MM.1S (cell line): ENCODE measurements at regions not wholly inside any gene's neighbourhood (a gene's known extent, or its start where the extent isn't known, plus 50 kb on each side); places are given as distances from the start of the nearest gene placed in this dataset.

Experiments used
- DNase-seq: peaks from one replicate; pipeline ENCODE4 v3.0.0-alpha.2; 2015
- H2AFZ ChIP-seq: fragments of 300-600 bp; sonication (generic); 2 replicates; pipeline ENCODE4 v1.6.0; 2016; ENCODE audit warnings: antibody characterized with exemption, low read length
- H3F3A ChIP-seq: fragments of 300-600 bp; sonication (generic); 2 replicates; pipeline ENCODE4 v1.6.1; 2016; ENCODE audit warnings: mild to moderate bottlenecking, antibody characterized with exemption, low read length, moderate library complexity, mixed read lengths; ENCODE audit not compliant: insufficient read depth
- H3K27ac ChIP-seq: fragments of 300-600 bp; sonication (generic); 2 replicates; pipeline ENCODE4 v1.5.1; 2016; ENCODE audit warnings: mild to moderate bottlenecking, low read length
- H3K27me3 ChIP-seq: fragments of 300-600 bp; sonication (generic); replicated peaks from 2 replicates; pipeline ENCODE4 v1.6.0; 2016; ENCODE audit warnings: low read length; ENCODE audit not compliant: insufficient read depth
- H3K36me3 ChIP-seq: fragments of 300-600 bp; sonication (generic); replicated peaks from 2 replicates; pipeline ENCODE4 v1.6.1; 2016; ENCODE audit warnings: mild to moderate bottlenecking, low read length, mixed read lengths; ENCODE audit not compliant: insufficient read depth
- H3K4me1 ChIP-seq: fragments of 300-600 bp; sonication (generic); 2 replicates; pipeline ENCODE4 v1.6.1; 2016; ENCODE audit warnings: low read length, mixed read lengths
- H3K4me2 ChIP-seq: fragments of 300-600 bp; sonication (generic); 2 replicates; pipeline ENCODE4 v1.6.0; 2016; ENCODE audit warnings: low read depth, low read length
- H3K4me3 ChIP-seq: fragments of 300-600 bp; sonication (generic); 2 replicates; pipeline ENCODE4 v1.5.1; 2016; ENCODE audit warnings: low read length, mixed read lengths
- H3K79me2 ChIP-seq: fragments of 300-600 bp; sonication (generic); 2 replicates; pipeline ENCODE4 v1.6.1; 2016; ENCODE audit warnings: mixed run types, low read length, mixed read lengths
- H3K9ac ChIP-seq: fragments of 300-600 bp; sonication (generic); 2 replicates; pipeline ENCODE4 v1.6.1; 2016; ENCODE audit warnings: low read length, mixed read lengths
- H3K9me2 ChIP-seq: fragments of 300-600 bp; sonication (generic); replicated peaks from 2 replicates; pipeline ENCODE4 v1.6.1; 2016; ENCODE audit warnings: mild to moderate bottlenecking, low read length, mixed read lengths; ENCODE audit not compliant: insufficient read depth
- H3K9me3 ChIP-seq: fragments of 300-600 bp; sonication (generic); replicated peaks from 2 replicates; pipeline ENCODE4 v1.6.1; 2016; ENCODE audit warnings: mild to moderate bottlenecking, low read length, mixed read lengths; ENCODE audit not compliant: insufficient read depth
- H4K20me1 ChIP-seq: fragments of 300-600 bp; sonication (generic); 2 replicates; pipeline ENCODE4 v1.6.1; 2016; ENCODE audit warnings: mild to moderate bottlenecking, low read length, moderate library complexity, mixed read lengths; ENCODE audit not compliant: insufficient read depth
- EZH2 ChIP-seq: fragments of 300-600 bp; sonication (generic); optimal IDR thresholded peaks from 2 replicates; pipeline ENCODE3; 2017; ENCODE audit warnings: low read depth, mild to moderate bottlenecking, antibody characterized with exemption, low read length, mixed read lengths
- EZH2phosphoT487 ChIP-seq: fragments of 300-600 bp; sonication (generic); IDR thresholded peaks from 2 replicates; pipeline ENCODE4 v1.6.1; 2018; ENCODE audit warnings: antibody characterized with exemption, low read length
- TF ChIP-seq, protein P1 (sequence below): fragments of 300-600 bp; sonication (generic); IDR thresholded peaks from 2 replicates; pipeline ENCODE4 v1.5.1; 2016; ENCODE audit warnings: antibody characterized with exemption, low read length, mixed read lengths

DNA sequence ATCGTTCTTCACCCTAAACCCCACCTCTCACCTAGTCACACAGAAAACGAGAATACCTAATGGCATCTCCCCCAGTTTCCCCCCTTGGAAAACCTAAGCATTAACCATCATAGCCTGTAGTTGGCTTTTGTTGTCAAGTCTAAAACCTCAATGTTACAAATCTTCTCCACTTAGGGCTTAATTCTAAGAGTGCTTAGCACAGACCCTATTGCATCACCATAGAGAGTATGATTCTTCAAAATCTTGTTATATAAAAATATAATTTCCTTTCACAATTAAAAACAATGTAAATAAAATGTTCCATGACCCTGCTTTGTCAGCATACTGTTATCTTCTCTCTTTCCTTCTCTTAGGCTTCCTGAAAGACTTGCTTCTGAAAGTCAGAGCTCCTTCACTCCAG is 263.2 kb upstream of the RGS18 start:
- no peak overlapping the region for H3K9ac ChIP-seq
- no peak for TF ChIP-seq EZH2phosphoT487
- no peak for TF ChIP-seq EZH2
- TF ChIP-seq, protein P1, sequence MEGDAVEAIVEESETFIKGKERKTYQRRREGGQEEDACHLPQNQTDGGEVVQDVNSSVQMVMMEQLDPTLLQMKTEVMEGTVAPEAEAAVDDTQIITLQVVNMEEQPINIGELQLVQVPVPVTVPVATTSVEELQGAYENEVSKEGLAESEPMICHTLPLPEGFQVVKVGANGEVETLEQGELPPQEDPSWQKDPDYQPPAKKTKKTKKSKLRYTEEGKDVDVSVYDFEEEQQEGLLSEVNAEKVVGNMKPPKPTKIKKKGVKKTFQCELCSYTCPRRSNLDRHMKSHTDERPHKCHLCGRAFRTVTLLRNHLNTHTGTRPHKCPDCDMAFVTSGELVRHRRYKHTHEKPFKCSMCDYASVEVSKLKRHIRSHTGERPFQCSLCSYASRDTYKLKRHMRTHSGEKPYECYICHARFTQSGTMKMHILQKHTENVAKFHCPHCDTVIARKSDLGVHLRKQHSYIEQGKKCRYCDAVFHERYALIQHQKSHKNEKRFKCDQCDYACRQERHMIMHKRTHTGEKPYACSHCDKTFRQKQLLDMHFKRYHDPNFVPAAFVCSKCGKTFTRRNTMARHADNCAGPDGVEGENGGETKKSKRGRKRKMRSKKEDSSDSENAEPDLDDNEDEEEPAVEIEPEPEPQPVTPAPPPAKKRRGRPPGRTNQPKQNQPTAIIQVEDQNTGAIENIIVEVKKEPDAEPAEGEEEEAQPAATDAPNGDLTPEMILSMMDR = no peak
- no peak overlapping the region for H3K27ac ChIP-seq
- H3F3A ChIP-seq = no peaks in the 10 kb centered on the region
- H3K9me2 ChIP-seq = no peaks in the 10 kb centered on the region
- no peak overlapping the region for H3K4me3 ChIP-seq
- no peaks in the 10 kb centered on the region for H3K27me3 ChIP-seq
- no peaks in the 10 kb centered on the region for H3K36me3 ChIP-seq
- H3K9me3 ChIP-seq = no peaks in the 10 kb centered on the region
- no peak overlapping the region for H3K4me2 ChIP-seq
- H3K4me1 ChIP-seq = no peaks in the 10 kb centered on the region
- H2AFZ ChIP-seq = no peak overlapping the region
- no peaks in the 10 kb centered on the region for H3K79me2 ChIP-seq
- DNase-seq = no peak
- no peaks in the 10 kb centered on the region for H4K20me1 ChIP-seq

DNA sequence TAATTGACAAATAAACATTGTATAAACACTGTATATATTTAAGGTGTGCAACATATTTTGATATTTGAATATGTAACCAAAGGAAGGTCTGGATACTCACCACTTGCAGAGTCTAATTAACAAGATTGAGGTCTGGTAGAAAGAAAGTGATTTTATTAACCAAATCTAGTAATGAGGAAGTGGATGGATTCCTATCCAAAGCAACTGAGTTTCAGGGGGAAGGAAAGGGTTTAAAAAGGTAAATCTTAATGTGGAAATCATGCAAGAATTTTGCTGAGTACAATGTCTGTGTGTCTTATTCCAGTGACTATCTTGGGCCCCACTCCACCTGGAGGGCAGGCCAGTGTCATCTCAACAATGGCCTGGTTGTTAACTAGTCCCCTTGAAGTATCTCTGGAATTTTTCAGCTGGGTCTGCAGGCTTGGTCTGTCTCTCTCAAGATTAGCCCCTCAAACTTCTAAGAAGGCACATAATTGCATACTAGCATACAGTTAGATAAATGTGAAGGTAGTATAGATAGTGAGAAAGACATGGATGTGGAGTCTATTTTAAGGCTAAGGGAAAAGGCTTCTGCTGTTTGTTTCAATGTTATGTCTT is 262.7 kb upstream of the RGS18 start:
- Histone ChIP-seq H3K36me3 (no peaks in the 10 kb centered on the region), H2AFZ (no peak overlapping the region), H3K27ac (no peak overlapping the region), H3F3A (no peaks in the 10 kb centered on the region), H3K9ac (no peak overlapping the region), H3K4me2 (no peak overlapping the region), H3K9me3 (no peaks in the 10 kb centered on the region), H3K4me1 (no peaks in the 10 kb centered on the region), H4K20me1 (no peaks in the 10 kb centered on the region), H3K4me3 (no peak overlapping the region), H3K79me2 (no peaks in the 10 kb centered on the region), H3K9me2 (no peaks in the 10 kb centered on the region), H3K27me3 (no peaks in the 10 kb centered on the region)
- no peak for DNase-seq
- TF ChIP-seq, protein P1 = no peak
- TF ChIP-seq EZH2phosphoT487 = no peak

DNA sequence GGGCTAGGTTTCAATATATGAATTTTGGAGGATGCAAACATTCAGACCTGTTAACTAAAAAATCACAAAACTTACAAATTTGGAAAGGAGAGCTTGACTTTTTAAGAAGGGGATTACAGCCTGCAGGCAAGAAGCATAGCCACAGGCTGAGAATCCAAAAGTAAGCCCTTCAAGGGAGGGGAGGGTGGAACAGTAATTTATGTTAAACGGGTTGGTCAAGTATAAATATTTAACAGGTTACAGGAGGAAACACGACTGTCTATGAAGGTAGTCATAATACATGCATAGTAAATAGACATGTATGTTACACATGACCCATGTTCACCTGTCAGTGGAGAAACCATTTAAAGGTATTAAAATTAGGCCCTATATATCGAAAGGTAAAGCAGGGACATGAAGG is 261.1 kb upstream of the RGS18 start:
- Histone ChIP-seq H3K9me2 (no peaks in the 10 kb centered on the region), H3K4me3 (no peak overlapping the region), H3K79me2 (no peaks in the 10 kb centered on the region), H3K4me2 (no peak overlapping the region), H3K27ac (no peak overlapping the region), H2AFZ (no peak overlapping the region), H3K9me3 (no peaks in the 10 kb centered on the region), H3K36me3 (no peaks in the 10 kb centered on the region), H3K27me3 (no peaks in the 10 kb centered on the region), H3F3A (no peaks in the 10 kb centered on the region), H3K9ac (no peak overlapping the region), H4K20me1 (no peaks in the 10 kb centered on the region), H3K4me1 (no peaks in the 10 kb centered on the region)
- DNase-seq = no peak
- TF ChIP-seq EZH2 = no peak
- TF ChIP-seq, protein P1 = no peak
- TF ChIP-seq EZH2phosphoT487 = no peak
